ENCODE measurements at regions not wholly inside any gene's neighbourhood (a gene's known extent, or its start where the extent isn't known, plus 50 kb on each side); places are given as distances from the start of the nearest gene placed in this dataset.
A peak's percentile ranks its signal among the peaks of the same experiment; 100 is the strongest.

- no peak for TF ChIP-seq CTCF (IDR thresholded peaks at IDR 0.05; ENCODE audit: control insufficient read depth, extremely low read depth, insufficient read depth)
- DNase-seq (ENCODE audit: low read depth), result peak; percentile 63
These were observed 196.8 kb downstream of the ADRA2A start for GRCh38 chr10:111273635-111274034.

GRCh38 chr10:111275091-111275490, 198.3 kb downstream of the ADRA2A start:
- DNase-seq (ENCODE audit: low read depth), result no peak
- H3K4me3 ChIP-seq (ENCODE audit: low read depth, low read length), result no peak overlapping the region
- TF ChIP-seq CTCF (IDR thresholded peaks at IDR 0.05; ENCODE audit: control insufficient read depth, extremely low read depth, insufficient read depth), result no peak

More at GRCh38 chr10:111273635-111274034, 196.8 kb downstream of the ADRA2A start:
- H3K4me3 ChIP-seq (ENCODE audit: low read depth, low read length), result no peak overlapping the region

GRCh38 chr10:111277661-111278060, 200.8 kb downstream of the ADRA2A start:
- H3K4me3 ChIP-seq (ENCODE audit: low read depth, low read length), result no peak overlapping the region
- no peak for TF ChIP-seq CTCF (IDR thresholded peaks at IDR 0.05; ENCODE audit: control insufficient read depth, extremely low read depth, insufficient read depth)
- DNase-seq (ENCODE audit: low read depth), result no peak

GRCh38 chr10:111278266-111278665, 201.4 kb downstream of the ADRA2A start:
- no peak for TF ChIP-seq CTCF (IDR thresholded peaks at IDR 0.05; ENCODE audit: control insufficient read depth, extremely low read depth, insufficient read depth)
- no peak overlapping the region for H3K4me3 ChIP-seq (ENCODE audit: low read depth, low read length)
- no peak for DNase-seq (ENCODE audit: low read depth)

- no peak for DNase-seq (ENCODE audit: low read depth)
- no peak overlapping the region for H3K4me3 ChIP-seq (ENCODE audit: low read depth, low read length)
- TF ChIP-seq CTCF (IDR thresholded peaks at IDR 0.05; ENCODE audit: control insufficient read depth, extremely low read depth, insufficient read depth), result peak; percentile 47
These were observed 204.7 kb downstream of the ADRA2A start for GRCh38 chr10:111281516-111281915.

GRCh38 chr10:111289461-111289860, 212.6 kb downstream of the ADRA2A start:
- no peak for TF ChIP-seq CTCF (IDR thresholded peaks at IDR 0.05; ENCODE audit: control insufficient read depth, extremely low read depth, insufficient read depth)
- no peak for DNase-seq (ENCODE audit: low read depth)
- H3K4me3 ChIP-seq (ENCODE audit: low read depth, low read length), result no peak overlapping the region

GRCh38 chr10:111290649-111291048, 213.8 kb downstream of the ADRA2A start:
- no peak for TF ChIP-seq CTCF (IDR thresholded peaks at IDR 0.05; ENCODE audit: control insufficient read depth, extremely low read depth, insufficient read depth)
- H3K4me3 ChIP-seq (ENCODE audit: low read depth, low read length), result no peak overlapping the region
- no peak for DNase-seq (ENCODE audit: low read depth)

All from LNCaP clone FGC (cell line).